HepG2 (cell line): ENCODE measurements at regions not wholly inside any gene's neighbourhood (a gene's known extent, or its start where the extent isn't known, plus 50 kb on each side); places are given as distances from the start of the nearest gene placed in this dataset.

Experiments used
- ATAC-seq: fragments of 200-7000 bp; cut with Tn5 transposase; 3 replicates; pipeline ENCODE4 v1.9.1; 2020; ENCODE audit warnings: mild to moderate bottlenecking, moderate library complexity
- BruUV-seq: library from RNA; stranded (reverse); fragments of 400-500 nt; replicated peaks from 2 replicates; lab custom pipeline; 2021; lab: Mats Ljungman, UMichigan
- CTCF ChIA-PET: fragments of 300-600 bp; formaldehyde crosslinking; extraction: SDS; loops from one replicate; lab custom pipeline; 2021; ENCODE audit warnings: low total read pairs, inconsistent platforms, low intra/inter-chr PET ratio; lab: Yijun Ruan, JAX
- POLR2A ChIA-PET: fragments of 350-600 bp; sonication (Branson Sonifier 250); formaldehyde crosslinking; loops from one replicate; lab custom pipeline; 2020; ENCODE audit warnings: antibody characterized with exemption, inconsistent platforms; lab: Yijun Ruan, JAX
- DNase-seq: peaks from one replicate; pipeline ENCODE4 v3.0.0-alpha.2; 2015; ENCODE audit warnings: low spot score
- FAIRE-seq: peaks from 3 replicates; lab custom pipeline; 2011; peaks lifted over from hg19 to GRCh38; lab: Jason Lieb, UNC
- H2AFZ ChIP-seq: one replicate; pipeline ENCODE4 v1.6.1; 2011; ENCODE audit warnings: low read length, inconsistent platforms
- H3K27ac ChIP-seq: fragments of 300-600 bp; 3 replicates; pipeline ENCODE4 v1.8.0; 2011; ENCODE audit warnings: mixed run types, mild to moderate bottlenecking, mixed read lengths, low read length, inconsistent platforms; ENCODE audit not compliant: insufficient read depth; ENCODE audit errors: extremely low read length
- H3K27me3 ChIP-seq, 2 experiments: fragments of 200-600 bp in 1 of 2; 2 replicates in 1 of 2; 3 replicates in 1 of 2; pipeline versions ENCODE4 v1.6.0 to v1.8.0; 2011; ENCODE audit warnings: low read length in 2 of 2, mild to moderate bottlenecking in 2 of 2, moderate library complexity in 2 of 2, inconsistent platforms in 1 of 2; ENCODE audit not compliant: insufficient read depth in 2 of 2, control insufficient read depth in 1 of 2
- H3K36me3 ChIP-seq, 2 experiments: fragments of 200-600 bp in 1 of 2; replicated peaks in 1 of 2; 2 replicates in 1 of 2; 3 replicates in 1 of 2; pipeline versions ENCODE4 v1.5.1 to v1.8.0; 2011; ENCODE audit warnings: low read length in 2 of 2, inconsistent platforms in 1 of 2; ENCODE audit not compliant: insufficient read depth in 2 of 2, control insufficient read depth in 1 of 2
- H3K4me1 ChIP-seq: 2 replicates; pipeline ENCODE4 v1.5.1; 2012; ENCODE audit warnings: low read length, inconsistent platforms; ENCODE audit not compliant: insufficient read depth
- H3K4me2 ChIP-seq: 2 replicates; pipeline ENCODE4 v1.6.0; 2011; ENCODE audit warnings: low read depth, low read length, inconsistent platforms
- H3K4me3 ChIP-seq, 3 experiments: fragments of 200-600 bp in 1 of 3; sonication (generic), shearing (Covaris generic) in 1 of 3; replicated peaks in 1 of 3; 2 replicates each; pipeline ENCODE4 v1.5.1; 2011 to 2016; ENCODE audit warnings: low read length in 3 of 3, inconsistent platforms in 2 of 3, low read depth in 2 of 3, mild to moderate bottlenecking in 2 of 3, control low read depth in 1 of 3, mixed read lengths in 1 of 3; ENCODE audit not compliant: insufficient read depth in 1 of 3
- H3K79me2 ChIP-seq: one replicate; pipeline ENCODE4 v1.6.1; 2011; ENCODE audit warnings: low read length, inconsistent platforms; ENCODE audit not compliant: insufficient read depth
- H3K9ac ChIP-seq: 2 replicates; pipeline ENCODE4 v1.6.0; 2011; ENCODE audit warnings: mild to moderate bottlenecking, low read depth, low read length, inconsistent platforms; ENCODE audit not compliant: insufficient read depth
- H3K9me3 ChIP-seq: 2 replicates; pipeline ENCODE4 v1.5.1; 2012; ENCODE audit warnings: mild to moderate bottlenecking, low read length
- H4K20me1 ChIP-seq: 2 replicates; pipeline ENCODE4 v1.6.0; 2011; ENCODE audit warnings: inconsistent platforms, mild to moderate bottlenecking, low read length, moderate library complexity; ENCODE audit not compliant: insufficient read depth
- FOXA1 ChIP-seq, 2 experiments: fragments of 450-650 bp in 1 of 2; sonication (generic) in 1 of 2; formaldehyde crosslinking in 1 of 2; IDR thresholded peaks; 2 replicates each; pipeline versions ENCODE4 v1.4.0 to v1.6.1; 2016 to 2020; ENCODE audit warnings: missing genetic modification reagents in 1 of 2
- HNRNPLL ChIP-seq: fragments of 200-400 bp; formaldehyde crosslinking; IDR thresholded peaks from 2 replicates; pipeline ENCODE4 v1.6.1; 2017; ENCODE audit warnings: mild to moderate bottlenecking, low read depth, low read length; ENCODE audit not compliant: poor library complexity, severe bottlenecking
- NFE2L1 ChIP-seq: sonication (generic); formaldehyde crosslinking; IDR thresholded peaks from 2 replicates; pipeline ENCODE4 v1.4.0; 2020; ENCODE audit warnings: missing genetic modification reagents, mild to moderate bottlenecking, borderline replicate concordance
- SIX4 ChIP-seq: sonication (generic); formaldehyde crosslinking; IDR thresholded peaks from 2 replicates; pipeline ENCODE4 v1.4.0; 2020; ENCODE audit warnings: missing genetic modification reagents
- SP140L ChIP-seq: sonication (generic); formaldehyde crosslinking; IDR thresholded peaks from 2 replicates; pipeline ENCODE4 v1.4.0; 2020; ENCODE audit warnings: missing genetic modification reagents, borderline replicate concordance
- ZBTB20 ChIP-seq: sonication (generic); formaldehyde crosslinking; IDR thresholded peaks from 2 replicates; pipeline ENCODE4 v1.8.1; 2023; ENCODE audit warnings: missing genetic modification reagents, low read depth, mild to moderate bottlenecking, borderline replicate concordance
- ZNF446 ChIP-seq: sonication (generic); formaldehyde crosslinking; IDR thresholded peaks from 2 replicates; pipeline ENCODE4 v1.5.0; 2020; ENCODE audit warnings: mild to moderate bottlenecking, missing genetic modification reagents
- ZSCAN20 ChIP-seq: sonication (generic); formaldehyde crosslinking; IDR thresholded peaks from 2 replicates; pipeline ENCODE4 v1.4.0; 2020; ENCODE audit warnings: missing genetic modification reagents, mild to moderate bottlenecking, borderline replicate concordance
- in situ Hi-C: cut with HindIII; loops from 2 replicates; pipeline ENCODE4 v1.10.0; 2017; ENCODE audit warnings: low pct_unique_long_range_greater_than_20kb; ENCODE audit not compliant: extremely low pct_ligation_motif_present
- intact Hi-C: fragments of 100-400 bp; cut with micrococcal nuclease; formaldehyde crosslinking; loops from one replicate; pipeline ENCODE4 v1.10.0; 2022; ENCODE audit not compliant: unreplicated experiment
- TF ChIP-seq, protein P1 (sequence below): sonication (generic); formaldehyde crosslinking; IDR thresholded peaks from 2 replicates; pipeline ENCODE4 v1.4.0; 2020; ENCODE audit warnings: mild to moderate bottlenecking, missing genetic modification reagents
- TF ChIP-seq, protein P2 (sequence below): sonication (generic); formaldehyde crosslinking; IDR thresholded peaks from 2 replicates; pipeline ENCODE4 v1.8.0; 2022; ENCODE audit warnings: mild to moderate bottlenecking, missing genetic modification reagents, borderline replicate concordance

DNA sequence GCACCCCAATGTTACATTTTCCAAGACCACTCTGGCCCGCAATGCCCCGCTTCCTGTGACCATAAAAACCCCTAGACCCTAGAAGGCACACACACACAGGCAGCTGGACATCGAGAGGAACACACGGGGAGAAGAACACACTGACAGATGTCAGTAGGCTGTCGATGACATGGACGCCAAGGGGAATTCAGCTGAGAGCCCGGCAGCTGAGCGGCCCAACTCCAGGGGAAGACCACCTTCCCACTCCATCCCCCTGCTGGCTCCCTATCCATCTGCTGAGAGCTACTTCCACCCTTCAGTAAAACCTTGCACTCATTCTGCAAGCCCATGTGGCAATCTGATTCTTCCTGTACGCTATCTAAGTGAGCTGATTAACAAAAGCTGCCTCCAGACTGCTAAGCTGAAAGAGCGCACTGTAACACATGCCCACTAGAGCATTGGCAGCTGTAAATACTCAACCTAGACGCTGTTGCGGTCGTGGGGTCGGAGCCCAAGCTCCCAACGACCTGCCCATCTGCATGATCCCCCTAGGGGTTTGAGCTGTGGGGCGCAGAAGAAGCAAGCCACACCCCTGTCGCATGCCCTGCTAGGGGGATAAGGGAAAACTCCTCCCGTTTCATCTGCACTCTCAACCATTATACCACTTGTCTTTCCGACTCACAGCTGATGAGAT lies 843.6 kb upstream of the POT1 start (continued):
- TF ChIP-seq, protein P1, sequence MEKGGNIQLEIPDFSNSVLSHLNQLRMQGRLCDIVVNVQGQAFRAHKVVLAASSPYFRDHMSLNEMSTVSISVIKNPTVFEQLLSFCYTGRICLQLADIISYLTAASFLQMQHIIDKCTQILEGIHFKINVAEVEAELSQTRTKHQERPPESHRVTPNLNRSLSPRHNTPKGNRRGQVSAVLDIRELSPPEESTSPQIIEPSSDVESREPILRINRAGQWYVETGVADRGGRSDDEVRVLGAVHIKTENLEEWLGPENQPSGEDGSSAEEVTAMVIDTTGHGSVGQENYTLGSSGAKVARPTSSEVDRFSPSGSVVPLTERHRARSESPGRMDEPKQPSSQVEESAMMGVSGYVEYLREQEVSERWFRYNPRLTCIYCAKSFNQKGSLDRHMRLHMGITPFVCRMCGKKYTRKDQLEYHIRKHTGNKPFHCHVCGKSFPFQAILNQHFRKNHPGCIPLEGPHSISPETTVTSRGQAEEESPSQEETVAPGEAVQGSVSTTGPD (CRISPR knock-in tag): no peak
- TF ChIP-seq SIX4 (CRISPR knock-in tag) (no peak), ZNF446 (CRISPR knock-in tag) (no peak), SP140L (no peak), HNRNPLL (no peak), FOXA1 (IDR thresholded peaks at IDR 0.05) (no peak), FOXA1 (CRISPR knock-in tag; IDR thresholded peaks at IDR 0.05) (no peak), ZSCAN20 (no peak)

DNA sequence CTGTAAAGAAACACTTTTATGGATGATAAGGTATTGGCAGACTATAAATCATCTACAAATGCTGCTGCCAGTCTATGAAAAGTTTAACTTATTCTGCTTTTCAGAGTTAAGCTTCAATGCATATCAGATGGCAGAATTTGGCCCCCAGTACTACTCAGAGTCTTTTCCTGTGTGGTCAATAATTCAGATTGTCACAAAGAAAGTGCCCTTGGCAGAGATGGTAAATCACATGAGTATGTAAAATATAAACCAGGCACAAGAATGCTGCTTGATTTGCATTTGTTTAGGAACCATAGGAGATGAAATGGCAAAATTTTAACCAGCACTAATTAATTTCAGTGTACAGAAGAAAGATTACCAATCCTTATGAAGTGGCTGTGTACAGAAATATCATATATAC lies 818.3 kb upstream of the POT1 start:
- no peaks in the 10 kb centered on the region for H3K79me2 ChIP-seq
- TF ChIP-seq ZBTB20 (no peak), NFE2L1 (CRISPR knock-in tag) (no peak)
- TF ChIP-seq, protein P2, sequence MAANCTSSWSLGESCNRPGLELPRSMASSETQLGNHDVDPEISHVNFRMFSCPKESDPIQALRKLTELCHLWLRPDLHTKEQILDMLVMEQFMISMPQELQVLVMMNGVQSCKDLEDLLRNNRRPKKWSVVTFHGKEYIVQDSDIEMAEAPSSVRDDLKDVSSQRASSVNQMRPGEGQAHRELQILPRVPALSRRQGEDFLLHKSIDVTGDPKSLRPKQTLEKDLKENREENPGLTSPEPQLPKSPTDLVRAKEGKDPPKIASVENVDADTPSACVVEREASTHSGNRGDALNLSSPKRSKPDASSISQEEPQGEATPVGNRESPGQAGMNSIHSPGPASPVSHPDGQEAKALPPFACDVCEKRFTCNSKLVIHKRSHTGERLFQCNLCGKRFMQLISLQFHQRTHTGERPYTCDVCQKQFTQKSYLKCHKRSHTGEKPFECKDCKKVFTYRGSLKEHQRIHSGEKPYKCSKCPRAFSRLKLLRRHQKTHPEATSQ (CRISPR knock-in tag): no peak
- H3K4me2 ChIP-seq: no peak overlapping the region
- ATAC-seq (no peak), FAIRE-seq (no peak), DNase-seq (no peak)
- BruUV-seq: no TSS peak
- H3K4me3 ChIP-seq: no peak overlapping the region
- H3K4me1 ChIP-seq: no peaks in the 10 kb centered on the region
- H3K36me3 ChIP-seq: no peaks in the 10 kb centered on the region
- no peak overlapping the region for H3K27ac ChIP-seq
- H3K9ac ChIP-seq: no peak overlapping the region
- H3K9me3 ChIP-seq: peaks cover 61% of the 10 kb centered on the region
- no peaks in the 10 kb centered on the region for H4K20me1 ChIP-seq
- ChIA-PET POLR2A (no interaction called here), CTCF (no interaction called here)
- in situ Hi-C loops (no loop called here), intact Hi-C loops (no loop called here)
- H2AFZ ChIP-seq: no peak overlapping the region
- H3K27me3 ChIP-seq: no peaks in the 10 kb centered on the region
